Tibial nerve (tissue), 3 donors: ENCODE measurements at regions not wholly inside any gene's neighbourhood (a gene's known extent, or its start where the extent isn't known, plus 50 kb on each side); places are given as distances from the start of the nearest gene placed in this dataset.

Experiments
- CTCF ChIP-seq, 5 experiments: fragments of 200-600 bp in 3 of 5; fragments of 450-650 bp in 2 of 5; sonication (generic) in 3 of 5; IDR thresholded peaks; one replicate each; pipeline ENCODE4 v1.5.1; 2016 to 2019; ENCODE audit warnings: antibody characterized with exemption in 5 of 5, mild to moderate bottlenecking in 3 of 5, moderate library complexity in 2 of 5
- POLR2A ChIP-seq, 2 donors: fragments of 450-650 bp; IDR thresholded peaks; one replicate each; pipeline ENCODE4 v1.6.1; 2017; ENCODE audit warnings: antibody characterized with exemption in 2 of 2, mild to moderate bottlenecking in 2 of 2, moderate library complexity in 2 of 2

GRCh38 chr12:131260954-131261353, 307.2 kb downstream of the ADGRD1 start:
- TF ChIP-seq CTCF (IDR thresholded peaks at IDR 0.05) (no peak), POLR2A (IDR thresholded peaks at IDR 0.05) (no peak)
